ENCODE measurements at regions not wholly inside any gene's neighbourhood (a gene's known extent, or its start where the extent isn't known, plus 50 kb on each side); places are given as distances from the start of the nearest gene placed in this dataset.

DNA sequence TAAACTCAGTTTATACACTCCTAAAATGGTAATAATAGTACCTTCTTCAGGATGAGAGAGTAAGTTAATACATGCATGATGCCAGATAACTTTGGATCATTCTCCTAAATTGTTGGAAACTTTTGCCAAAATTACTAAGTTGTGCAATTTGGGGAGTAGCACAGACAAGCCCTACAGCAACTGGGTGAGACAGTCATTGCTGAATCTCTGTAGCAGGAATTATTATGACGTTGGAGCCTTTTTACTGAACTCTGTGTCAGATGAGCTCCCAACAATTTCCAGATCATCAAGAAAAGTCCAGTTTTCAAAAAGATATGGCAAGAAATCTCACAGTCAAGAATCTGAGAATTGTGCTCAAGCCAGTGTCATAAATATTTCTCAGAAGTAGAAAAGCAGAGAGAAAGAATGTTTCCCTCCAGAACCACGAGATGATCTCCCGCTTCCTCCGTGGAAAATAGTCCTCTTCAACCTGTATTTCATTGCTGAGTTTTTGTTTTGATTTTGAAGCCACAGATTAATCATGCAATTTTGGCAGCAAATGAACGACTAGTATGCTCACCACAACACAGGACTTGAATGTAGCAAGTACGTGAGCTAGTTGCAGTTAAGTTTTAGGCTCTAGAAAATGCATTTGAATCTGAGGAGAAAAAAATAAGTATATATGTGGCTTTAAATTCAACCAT, 485.4 kb downstream of the CNTN6 start:
- H3K4me1 Mint-ChIP-seq, result no peaks in the 10 kb centered on the region
- no peaks in the 10 kb centered on the region for H3K4me1 ChIP-seq (ENCODE audit: control insufficient read depth in 1 of 2, insufficient read depth in 2 of 2, low read length in 2 of 2)
- H3K4me3 Mint-ChIP-seq, result no peak overlapping the region
- H3K27ac ChIP-seq (ENCODE audit: low read depth in 1 of 2, low read length in 2 of 2), result no peak overlapping the region
- WGBS (ENCODE audit: insufficient coverage), result 86% methylated on average over 1 of the region's 6 CpGs
- H3K27me3 Mint-ChIP-seq (ENCODE audit: low read depth in 3 of 3), result no peaks in the 10 kb centered on the region
- H3K36me3 ChIP-seq (replicated peaks in 1 of 2; ENCODE audit: control insufficient read depth in 1 of 2, insufficient read depth in 2 of 2, low read length in 2 of 2), result no peaks in the 10 kb centered on the region
- peaks cover 3 to 12% (median 11%) of the 10 kb centered on the region in 7 donors for H3K9me3 Mint-ChIP-seq
- no peak overlapping the region for H3K27ac Mint-ChIP-seq
- intact Hi-C loops (cut with micrococcal nuclease), result no loop called here
- no peak overlapping the region for H2AFZ ChIP-seq (ENCODE audit: insufficient read depth, low read depth, low read length, poor library complexity, severe bottlenecking)
- TF ChIP-seq, protein P1, sequence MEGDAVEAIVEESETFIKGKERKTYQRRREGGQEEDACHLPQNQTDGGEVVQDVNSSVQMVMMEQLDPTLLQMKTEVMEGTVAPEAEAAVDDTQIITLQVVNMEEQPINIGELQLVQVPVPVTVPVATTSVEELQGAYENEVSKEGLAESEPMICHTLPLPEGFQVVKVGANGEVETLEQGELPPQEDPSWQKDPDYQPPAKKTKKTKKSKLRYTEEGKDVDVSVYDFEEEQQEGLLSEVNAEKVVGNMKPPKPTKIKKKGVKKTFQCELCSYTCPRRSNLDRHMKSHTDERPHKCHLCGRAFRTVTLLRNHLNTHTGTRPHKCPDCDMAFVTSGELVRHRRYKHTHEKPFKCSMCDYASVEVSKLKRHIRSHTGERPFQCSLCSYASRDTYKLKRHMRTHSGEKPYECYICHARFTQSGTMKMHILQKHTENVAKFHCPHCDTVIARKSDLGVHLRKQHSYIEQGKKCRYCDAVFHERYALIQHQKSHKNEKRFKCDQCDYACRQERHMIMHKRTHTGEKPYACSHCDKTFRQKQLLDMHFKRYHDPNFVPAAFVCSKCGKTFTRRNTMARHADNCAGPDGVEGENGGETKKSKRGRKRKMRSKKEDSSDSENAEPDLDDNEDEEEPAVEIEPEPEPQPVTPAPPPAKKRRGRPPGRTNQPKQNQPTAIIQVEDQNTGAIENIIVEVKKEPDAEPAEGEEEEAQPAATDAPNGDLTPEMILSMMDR (IDR thresholded peaks at IDR 0.05), result no peak
- H3K27me3 ChIP-seq (ENCODE audit: control insufficient read depth in 2 of 2, insufficient read depth in 2 of 2, low read length in 2 of 2), result no peaks in the 10 kb centered on the region
- H3K4me2 ChIP-seq (replicated peaks; ENCODE audit: extremely low read depth, low read length, poor library complexity, severe bottlenecking), result no peak overlapping the region
- H3K9ac ChIP-seq (ENCODE audit: insufficient read depth, low read length, poor library complexity, severe bottlenecking), result no peak overlapping the region
- H3K9me3 ChIP-seq (replicated peaks in 1 of 2; ENCODE audit: control insufficient read depth in 1 of 2, insufficient read depth in 1 of 2, low read length in 2 of 2), result peaks cover 8 to 9% of the 10 kb centered on the region in 2 donors
- no peaks in the 10 kb centered on the region for H3K79me2 ChIP-seq (ENCODE audit: insufficient read depth, low read length)
- H3K4me3 ChIP-seq (replicated peaks in 1 of 3; ENCODE audit: low read depth in 2 of 3, low read length in 3 of 3), result no peak overlapping the region
- DNase-seq, result no peak
- no peaks in the 10 kb centered on the region for H3K36me3 Mint-ChIP-seq
- no peaks in the 10 kb centered on the region for H4K20me1 ChIP-seq (ENCODE audit: insufficient read depth, low read length)

DNA sequence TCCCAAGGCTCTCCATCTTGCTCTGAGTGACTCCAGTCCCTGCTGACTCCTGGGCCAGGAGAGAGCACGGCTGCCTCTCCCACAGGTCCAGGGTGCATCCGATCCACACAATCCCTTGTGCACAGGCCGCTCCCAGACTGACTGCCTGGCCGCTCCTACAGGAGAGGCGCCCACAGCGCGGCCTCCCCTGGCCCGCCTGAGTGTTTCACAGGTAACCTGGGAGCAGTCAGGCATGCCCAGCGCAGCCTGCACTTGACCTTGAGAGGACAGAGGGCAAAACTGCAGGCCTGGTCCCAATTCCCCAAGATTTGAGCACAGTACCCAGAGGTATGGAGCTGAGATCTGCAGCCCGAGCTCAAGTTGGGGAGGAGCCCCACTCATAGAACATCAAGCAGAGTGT, 490.2 kb downstream of the CNTN6 start:
- Mint-ChIP-seq H3K4me1 (no peaks in the 10 kb centered on the region), H3K4me3 (no peak overlapping the region), H3K36me3 (no peaks in the 10 kb centered on the region), H3K9me3 (peaks cover 16 to 22% (median 19%) of the 10 kb centered on the region in 7 donors), H3K27ac (no peak overlapping the region), H3K27me3 (ENCODE audit: low read depth in 3 of 3) (peaks cover 0 to 1% (median 0%) of the 10 kb centered on the region in 3 donors)
- no peak overlapping the region for H3K9ac ChIP-seq (ENCODE audit: insufficient read depth, low read length, poor library complexity, severe bottlenecking)
- no peaks in the 10 kb centered on the region for H3K79me2 ChIP-seq (ENCODE audit: insufficient read depth, low read length)
- H3K27me3 ChIP-seq (ENCODE audit: control insufficient read depth in 2 of 2, insufficient read depth in 2 of 2, low read length in 2 of 2), result no peaks in the 10 kb centered on the region
- no peaks in the 10 kb centered on the region for H3K36me3 ChIP-seq (replicated peaks in 1 of 2; ENCODE audit: control insufficient read depth in 1 of 2, insufficient read depth in 2 of 2, low read length in 2 of 2)
- H4K20me1 ChIP-seq (ENCODE audit: insufficient read depth, low read length), result no peaks in the 10 kb centered on the region
- TF ChIP-seq, protein P1 (IDR thresholded peaks at IDR 0.05), result no peak
- peaks cover 16 to 27% of the 10 kb centered on the region in 2 donors for H3K9me3 ChIP-seq (replicated peaks in 1 of 2; ENCODE audit: control insufficient read depth in 1 of 2, insufficient read depth in 1 of 2, low read length in 2 of 2)
- no peak overlapping the region for H3K27ac ChIP-seq (ENCODE audit: low read depth in 1 of 2, low read length in 2 of 2)
- 93% methylated on average over 9 of the region's 10 CpGs for WGBS (ENCODE audit: insufficient coverage)
- no peak overlapping the region for H3K4me3 ChIP-seq (replicated peaks in 1 of 3; ENCODE audit: low read depth in 2 of 3, low read length in 3 of 3)
- no peak for DNase-seq
- H3K4me1 ChIP-seq (ENCODE audit: control insufficient read depth in 1 of 2, insufficient read depth in 2 of 2, low read length in 2 of 2), result no peaks in the 10 kb centered on the region
- no peak overlapping the region for H3K4me2 ChIP-seq (replicated peaks; ENCODE audit: extremely low read depth, low read length, poor library complexity, severe bottlenecking)
- intact Hi-C loops (cut with micrococcal nuclease), result no loop called here
- no peak overlapping the region for H2AFZ ChIP-seq (ENCODE audit: insufficient read depth, low read depth, low read length, poor library complexity, severe bottlenecking)
